GM23338 (cell line): ENCODE measurements at regions not wholly inside any gene's neighbourhood (a gene's known extent, or its start where the extent isn't known, plus 50 kb on each side); places are given as distances from the start of the nearest gene placed in this dataset.

Experiments used
- ATAC-seq: fragments of 200-7000 bp; cut with Tn5 transposase; 3 replicates; pipeline ENCODE4 v1.9.1; 2020
- DNase-seq: peaks from one replicate; pipeline ENCODE4 v3.0.0-alpha.2; 2015; ENCODE audit warnings: low spot score
- H2AFZ ChIP-seq: fragments of 200-600 bp; sonication (generic); 2 replicates; pipeline ENCODE4 v1.8.0; 2016; ENCODE audit warnings: antibody characterized with exemption, mild to moderate bottlenecking, moderate library complexity
- H3F3A ChIP-seq: fragments of 200-600 bp; sonication (generic); replicated peaks from 2 replicates; pipeline ENCODE4 v1.8.0; 2017; ENCODE audit warnings: antibody characterized with exemption, mixed run types, low read depth
- H3K27ac ChIP-seq: fragments of 200-600 bp; sonication (generic); 2 replicates; pipeline ENCODE4 v1.6.1; 2016; ENCODE audit warnings: low read depth
- H3K27me3 ChIP-seq: fragments of 200-600 bp; sonication (generic); 2 replicates; pipeline ENCODE4 v1.8.0; 2016; ENCODE audit warnings: mild to moderate bottlenecking, mixed run types, moderate library complexity; ENCODE audit not compliant: insufficient read depth
- H3K36me3 ChIP-seq: fragments of 200-600 bp; sonication (generic); 2 replicates; pipeline ENCODE4 v1.8.0; 2016; ENCODE audit warnings: mild to moderate bottlenecking; ENCODE audit not compliant: insufficient read depth
- H3K4me1 ChIP-seq: fragments of 200-600 bp; sonication (generic); 2 replicates; pipeline ENCODE4 v1.8.0; 2016; ENCODE audit warnings: mild to moderate bottlenecking, moderate library complexity; ENCODE audit not compliant: insufficient read depth
- H3K4me2 ChIP-seq: fragments of 200-600 bp; sonication (generic); 2 replicates; pipeline ENCODE4 v1.7.1; 2017; ENCODE audit warnings: mixed run types
- H3K4me3 ChIP-seq: fragments of 200-600 bp; sonication (generic); 2 replicates; pipeline ENCODE4 v1.6.1; 2016; ENCODE audit warnings: mixed run types
- H3K79me2 ChIP-seq: fragments of 200-600 bp; sonication (generic); replicated peaks from 2 replicates; pipeline ENCODE4 v1.8.0; 2017; ENCODE audit warnings: mild to moderate bottlenecking; ENCODE audit not compliant: insufficient read depth
- H3K9me2 ChIP-seq: fragments of 200-600 bp; sonication (generic); 2 replicates; pipeline ENCODE4 v1.8.0; 2017; ENCODE audit not compliant: insufficient read depth
- H4K20me1 ChIP-seq: fragments of 200-600 bp; sonication (generic); replicated peaks from 2 replicates; pipeline ENCODE4 v1.8.0; 2017; ENCODE audit warnings: mild to moderate bottlenecking; ENCODE audit not compliant: insufficient read depth
- H3K27ac Mint-ChIP-seq: 2 replicates; pipeline ENCODE4 v1.8.0; 2020; ENCODE audit warnings: inconsistent platforms, mild to moderate bottlenecking, moderate library complexity, mixed read lengths
- H3K27me3 Mint-ChIP-seq: 3 replicates; pipeline ENCODE4 v1.8.0; 2022; ENCODE audit warnings: low read depth, mild to moderate bottlenecking, moderate library complexity, mixed read lengths, inconsistent platforms; ENCODE audit not compliant: insufficient read depth, poor library complexity
- H3K36me3 Mint-ChIP-seq: 3 replicates; pipeline ENCODE4 v1.8.0; 2021; ENCODE audit warnings: low read depth, mild to moderate bottlenecking, inconsistent platforms, moderate library complexity, mixed read lengths
- H3K4me1 Mint-ChIP-seq: 3 replicates; pipeline ENCODE4 v1.8.0; 2020; ENCODE audit warnings: mild to moderate bottlenecking, inconsistent platforms, mixed read lengths
- H3K4me3 Mint-ChIP-seq: 3 replicates; pipeline ENCODE4 v1.8.0; 2021; ENCODE audit warnings: moderate library complexity, mild to moderate bottlenecking, inconsistent platforms, mixed read lengths
- H3K9me3 Mint-ChIP-seq: 3 replicates; pipeline ENCODE4 v1.8.0; 2020; ENCODE audit warnings: moderate library complexity, mild to moderate bottlenecking, inconsistent platforms, mixed read lengths
- CREB1 ChIP-seq: fragments of 250-450 bp; sonication (Bioruptor Pico); IDR thresholded peaks from 2 replicates; pipeline ENCODE4 v1.5.0; 2020; ENCODE audit warnings: low read depth, mild to moderate bottlenecking, moderate library complexity
- EZH2 ChIP-seq: fragments of 200-600 bp; sonication (generic); IDR thresholded peaks from one replicate; pipeline ENCODE4 v1.8.0; 2017; ENCODE audit warnings: antibody characterized with exemption, mild to moderate bottlenecking, low read depth; ENCODE audit not compliant: unreplicated experiment
- EZH2phosphoT487 ChIP-seq: fragments of 200-600 bp; sonication (generic); IDR thresholded peaks from one replicate; pipeline ENCODE4 v1.8.1; 2018; ENCODE audit warnings: antibody characterized with exemption; ENCODE audit not compliant: unreplicated experiment
- JUNB ChIP-seq: IDR thresholded peaks from one replicate; pipeline ENCODE4 v1.6.1; 2016; ENCODE audit warnings: antibody characterized with exemption; ENCODE audit not compliant: unreplicated experiment
- NANOG ChIP-seq: IDR thresholded peaks from 2 replicates; pipeline ENCODE4 v1.6.1; 2016; ENCODE audit warnings: antibody characterized with exemption, borderline replicate concordance
- POLR2AphosphoS5 ChIP-seq: IDR thresholded peaks from 2 replicates; pipeline ENCODE4 v1.6.1; 2016; ENCODE audit warnings: antibody characterized with exemption, low read depth
- STAT1 ChIP-seq: IDR thresholded peaks from one replicate; pipeline ENCODE4 v1.6.1; 2016; ENCODE audit warnings: antibody characterized with exemption; ENCODE audit not compliant: unreplicated experiment
- ZNF114 ChIP-seq: fragments of 250-450 bp; sonication (Bioruptor Pico); IDR thresholded peaks from 2 replicates; pipeline ENCODE4 v1.5.0; 2020; ENCODE audit warnings: mild to moderate bottlenecking, moderate library complexity
- ZNF331 ChIP-seq: fragments of 250-450 bp; sonication (Bioruptor Pico); IDR thresholded peaks from 2 replicates; pipeline ENCODE4 v1.5.0; 2020; ENCODE audit warnings: low read depth, mild to moderate bottlenecking, moderate library complexity
- TF ChIP-seq, protein P1 (sequence below): IDR thresholded peaks from 2 replicates; pipeline ENCODE4 v1.6.1; 2016; ENCODE audit warnings: antibody characterized with exemption
- TF ChIP-seq, protein P2 (sequence below): IDR thresholded peaks from one replicate; pipeline ENCODE4 v1.6.1; 2018; ENCODE audit warnings: antibody characterized with exemption; ENCODE audit not compliant: unreplicated experiment
- TF ChIP-seq, protein P3 (sequence below): fragments of 250-450 bp; sonication (Bioruptor Pico); IDR thresholded peaks from 2 replicates; pipeline ENCODE4 v1.5.0; 2020; ENCODE audit warnings: mild to moderate bottlenecking, moderate library complexity
- TF ChIP-seq, protein P4 (sequence below), 2 experiments: fragments of 200-600 bp in 1 of 2; sonication (generic) in 1 of 2; conservative IDR thresholded peaks; 2 replicates each; pipeline versions ENCODE4 v1.5.1 to v1.6.1; 2016 to 2017; ENCODE audit warnings: antibody characterized with exemption in 2 of 2, low read depth in 2 of 2, mild to moderate bottlenecking in 2 of 2, moderate library complexity in 1 of 2

DNA sequence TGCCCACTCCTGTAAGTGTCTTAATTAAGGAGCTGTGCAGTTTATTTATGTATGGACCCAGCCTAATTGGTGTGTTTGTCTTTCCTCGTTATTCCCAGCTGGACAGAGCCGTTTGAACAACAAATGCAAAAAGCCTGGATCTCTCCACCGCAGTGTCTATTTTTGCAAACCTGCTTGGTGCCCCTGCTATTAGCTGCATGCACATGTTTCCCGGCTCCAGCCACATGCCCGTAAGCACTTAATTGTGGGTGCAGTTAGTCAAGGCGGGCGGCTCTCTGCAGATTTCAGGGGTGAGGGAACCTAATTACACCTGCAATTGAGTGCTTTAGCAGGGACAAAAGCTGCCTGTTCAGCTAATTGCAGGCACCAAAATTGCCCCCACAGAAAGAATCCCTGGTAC is 74.0 kb upstream of the GSE1 start:
- Histone ChIP-seq H3K36me3 (no peaks in the 10 kb centered on the region), H3K27me3 (no peaks in the 10 kb centered on the region), H3K4me3 (no peak overlapping the region), H3F3A (no peaks in the 10 kb centered on the region), H4K20me1 (no peaks in the 10 kb centered on the region), H3K4me1 (no peaks in the 10 kb centered on the region; the same call in 1 of the 2 replicates), H3K79me2 (no peaks in the 10 kb centered on the region), H3K27ac (no peak overlapping the region), H3K9me2 (no peaks in the 10 kb centered on the region), H3K4me2 (no peak overlapping the region), H2AFZ (no peak overlapping the region)
- Mint-ChIP-seq H3K27me3 (peaks cover 5% of the 10 kb centered on the region), H3K36me3 (peaks cover 8% of the 10 kb centered on the region), H3K4me1 (peaks cover 28% of the 10 kb centered on the region), H3K4me3 (no peak overlapping the region), H3K9me3 (peaks cover 18% of the 10 kb centered on the region), H3K27ac (no peak overlapping the region)
- TF ChIP-seq EZH2 (no peak), CREB1 (CRISPR knock-in tag) (no peak), JUNB (no peak), EZH2phosphoT487 (no peak), STAT1 (no peak), NANOG (no peak), ZNF331 (no peak), ZNF114 (CRISPR knock-in tag) (no peak), POLR2AphosphoS5 (no peak)
- TF ChIP-seq, protein P1, sequence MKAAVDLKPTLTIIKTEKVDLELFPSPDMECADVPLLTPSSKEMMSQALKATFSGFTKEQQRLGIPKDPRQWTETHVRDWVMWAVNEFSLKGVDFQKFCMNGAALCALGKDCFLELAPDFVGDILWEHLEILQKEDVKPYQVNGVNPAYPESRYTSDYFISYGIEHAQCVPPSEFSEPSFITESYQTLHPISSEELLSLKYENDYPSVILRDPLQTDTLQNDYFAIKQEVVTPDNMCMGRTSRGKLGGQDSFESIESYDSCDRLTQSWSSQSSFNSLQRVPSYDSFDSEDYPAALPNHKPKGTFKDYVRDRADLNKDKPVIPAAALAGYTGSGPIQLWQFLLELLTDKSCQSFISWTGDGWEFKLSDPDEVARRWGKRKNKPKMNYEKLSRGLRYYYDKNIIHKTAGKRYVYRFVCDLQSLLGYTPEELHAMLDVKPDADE = no peak
- TF ChIP-seq, protein P2, sequence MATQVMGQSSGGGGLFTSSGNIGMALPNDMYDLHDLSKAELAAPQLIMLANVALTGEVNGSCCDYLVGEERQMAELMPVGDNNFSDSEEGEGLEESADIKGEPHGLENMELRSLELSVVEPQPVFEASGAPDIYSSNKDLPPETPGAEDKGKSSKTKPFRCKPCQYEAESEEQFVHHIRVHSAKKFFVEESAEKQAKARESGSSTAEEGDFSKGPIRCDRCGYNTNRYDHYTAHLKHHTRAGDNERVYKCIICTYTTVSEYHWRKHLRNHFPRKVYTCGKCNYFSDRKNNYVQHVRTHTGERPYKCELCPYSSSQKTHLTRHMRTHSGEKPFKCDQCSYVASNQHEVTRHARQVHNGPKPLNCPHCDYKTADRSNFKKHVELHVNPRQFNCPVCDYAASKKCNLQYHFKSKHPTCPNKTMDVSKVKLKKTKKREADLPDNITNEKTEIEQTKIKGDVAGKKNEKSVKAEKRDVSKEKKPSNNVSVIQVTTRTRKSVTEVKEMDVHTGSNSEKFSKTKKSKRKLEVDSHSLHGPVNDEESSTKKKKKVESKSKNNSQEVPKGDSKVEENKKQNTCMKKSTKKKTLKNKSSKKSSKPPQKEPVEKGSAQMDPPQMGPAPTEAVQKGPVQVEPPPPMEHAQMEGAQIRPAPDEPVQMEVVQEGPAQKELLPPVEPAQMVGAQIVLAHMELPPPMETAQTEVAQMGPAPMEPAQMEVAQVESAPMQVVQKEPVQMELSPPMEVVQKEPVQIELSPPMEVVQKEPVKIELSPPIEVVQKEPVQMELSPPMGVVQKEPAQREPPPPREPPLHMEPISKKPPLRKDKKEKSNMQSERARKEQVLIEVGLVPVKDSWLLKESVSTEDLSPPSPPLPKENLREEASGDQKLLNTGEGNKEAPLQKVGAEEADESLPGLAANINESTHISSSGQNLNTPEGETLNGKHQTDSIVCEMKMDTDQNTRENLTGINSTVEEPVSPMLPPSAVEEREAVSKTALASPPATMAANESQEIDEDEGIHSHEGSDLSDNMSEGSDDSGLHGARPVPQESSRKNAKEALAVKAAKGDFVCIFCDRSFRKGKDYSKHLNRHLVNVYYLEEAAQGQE = no peak
- TF ChIP-seq, protein P3, sequence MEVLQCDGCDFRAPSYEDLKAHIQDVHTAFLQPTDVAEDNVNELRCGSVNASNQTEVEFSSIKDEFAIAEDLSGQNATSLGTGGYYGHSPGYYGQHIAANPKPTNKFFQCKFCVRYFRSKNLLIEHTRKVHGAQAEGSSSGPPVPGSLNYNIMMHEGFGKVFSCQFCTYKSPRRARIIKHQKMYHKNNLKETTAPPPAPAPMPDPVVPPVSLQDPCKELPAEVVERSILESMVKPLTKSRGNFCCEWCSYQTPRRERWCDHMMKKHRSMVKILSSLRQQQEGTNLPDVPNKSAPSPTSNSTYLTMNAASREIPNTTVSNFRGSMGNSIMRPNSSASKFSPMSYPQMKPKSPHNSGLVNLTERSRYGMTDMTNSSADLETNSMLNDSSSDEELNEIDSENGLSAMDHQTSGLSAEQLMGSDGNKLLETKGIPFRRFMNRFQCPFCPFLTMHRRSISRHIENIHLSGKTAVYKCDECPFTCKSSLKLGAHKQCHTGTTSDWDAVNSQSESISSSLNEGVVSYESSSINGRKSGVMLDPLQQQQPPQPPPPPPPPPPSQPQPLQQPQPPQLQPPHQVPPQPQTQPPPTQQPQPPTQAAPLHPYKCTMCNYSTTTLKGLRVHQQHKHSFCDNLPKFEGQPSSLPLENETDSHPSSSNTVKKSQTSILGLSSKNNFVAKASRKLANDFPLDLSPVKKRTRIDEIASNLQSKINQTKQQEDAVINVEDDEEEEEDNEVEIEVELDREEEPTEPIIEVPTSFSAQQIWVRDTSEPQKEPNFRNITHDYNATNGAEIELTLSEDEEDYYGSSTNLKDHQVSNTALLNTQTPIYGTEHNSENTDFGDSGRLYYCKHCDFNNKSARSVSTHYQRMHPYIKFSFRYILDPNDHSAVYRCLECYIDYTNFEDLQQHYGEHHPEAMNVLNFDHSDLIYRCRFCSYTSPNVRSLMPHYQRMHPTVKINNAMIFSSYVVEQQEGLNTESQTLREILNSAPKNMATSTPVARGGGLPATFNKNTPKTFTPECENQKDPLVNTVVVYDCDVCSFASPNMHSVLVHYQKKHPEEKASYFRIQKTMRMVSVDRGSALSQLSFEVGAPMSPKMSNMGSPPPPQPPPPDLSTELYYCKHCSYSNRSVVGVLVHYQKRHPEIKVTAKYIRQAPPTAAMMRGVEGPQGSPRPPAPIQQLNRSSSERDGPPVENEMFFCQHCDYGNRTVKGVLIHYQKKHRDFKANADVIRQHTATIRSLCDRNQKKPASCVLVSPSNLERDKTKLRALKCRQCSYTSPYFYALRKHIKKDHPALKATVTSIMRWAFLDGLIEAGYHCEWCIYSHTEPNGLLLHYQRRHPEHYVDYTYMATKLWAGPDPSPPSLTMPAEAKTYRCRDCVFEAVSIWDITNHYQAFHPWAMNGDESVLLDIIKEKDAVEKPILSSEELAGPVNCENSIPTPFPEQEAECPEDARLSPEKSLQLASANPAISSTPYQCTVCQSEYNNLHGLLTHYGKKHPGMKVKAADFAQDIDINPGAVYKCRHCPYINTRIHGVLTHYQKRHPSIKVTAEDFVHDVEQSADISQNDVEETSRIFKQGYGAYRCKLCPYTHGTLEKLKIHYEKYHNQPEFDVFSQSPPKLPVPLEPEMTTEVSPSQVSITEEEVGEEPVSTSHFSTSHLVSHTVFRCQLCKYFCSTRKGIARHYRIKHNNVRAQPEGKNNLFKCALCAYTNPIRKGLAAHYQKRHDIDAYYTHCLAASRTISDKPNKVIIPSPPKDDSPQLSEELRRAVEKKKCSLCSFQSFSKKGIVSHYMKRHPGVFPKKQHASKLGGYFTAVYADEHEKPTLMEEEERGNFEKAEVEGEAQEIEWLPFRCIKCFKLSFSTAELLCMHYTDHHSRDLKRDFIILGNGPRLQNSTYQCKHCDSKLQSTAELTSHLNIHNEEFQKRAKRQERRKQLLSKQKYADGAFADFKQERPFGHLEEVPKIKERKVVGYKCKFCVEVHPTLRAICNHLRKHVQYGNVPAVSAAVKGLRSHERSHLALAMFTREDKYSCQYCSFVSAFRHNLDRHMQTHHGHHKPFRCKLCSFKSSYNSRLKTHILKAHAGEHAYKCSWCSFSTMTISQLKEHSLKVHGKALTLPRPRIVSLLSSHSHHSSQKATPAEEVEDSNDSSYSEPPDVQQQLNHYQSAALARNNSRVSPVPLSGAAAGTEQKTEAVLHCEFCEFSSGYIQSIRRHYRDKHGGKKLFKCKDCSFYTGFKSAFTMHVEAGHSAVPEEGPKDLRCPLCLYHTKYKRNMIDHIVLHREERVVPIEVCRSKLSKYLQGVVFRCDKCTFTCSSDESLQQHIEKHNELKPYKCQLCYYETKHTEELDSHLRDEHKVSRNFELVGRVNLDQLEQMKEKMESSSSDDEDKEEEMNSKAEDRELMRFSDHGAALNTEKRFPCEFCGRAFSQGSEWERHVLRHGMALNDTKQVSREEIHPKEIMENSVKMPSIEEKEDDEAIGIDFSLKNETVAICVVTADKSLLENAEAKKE (CRISPR knock-in tag) = no peak
- TF ChIP-seq, protein P4, sequence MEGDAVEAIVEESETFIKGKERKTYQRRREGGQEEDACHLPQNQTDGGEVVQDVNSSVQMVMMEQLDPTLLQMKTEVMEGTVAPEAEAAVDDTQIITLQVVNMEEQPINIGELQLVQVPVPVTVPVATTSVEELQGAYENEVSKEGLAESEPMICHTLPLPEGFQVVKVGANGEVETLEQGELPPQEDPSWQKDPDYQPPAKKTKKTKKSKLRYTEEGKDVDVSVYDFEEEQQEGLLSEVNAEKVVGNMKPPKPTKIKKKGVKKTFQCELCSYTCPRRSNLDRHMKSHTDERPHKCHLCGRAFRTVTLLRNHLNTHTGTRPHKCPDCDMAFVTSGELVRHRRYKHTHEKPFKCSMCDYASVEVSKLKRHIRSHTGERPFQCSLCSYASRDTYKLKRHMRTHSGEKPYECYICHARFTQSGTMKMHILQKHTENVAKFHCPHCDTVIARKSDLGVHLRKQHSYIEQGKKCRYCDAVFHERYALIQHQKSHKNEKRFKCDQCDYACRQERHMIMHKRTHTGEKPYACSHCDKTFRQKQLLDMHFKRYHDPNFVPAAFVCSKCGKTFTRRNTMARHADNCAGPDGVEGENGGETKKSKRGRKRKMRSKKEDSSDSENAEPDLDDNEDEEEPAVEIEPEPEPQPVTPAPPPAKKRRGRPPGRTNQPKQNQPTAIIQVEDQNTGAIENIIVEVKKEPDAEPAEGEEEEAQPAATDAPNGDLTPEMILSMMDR (conservative IDR thresholded peaks at IDR 0.05; ENCODE audit: low read depth in 2 of 2) = no peak
- ATAC-seq (no peak), DNase-seq (no peak)
